NB4 (cell line): ENCODE measurements at regions not wholly inside any gene's neighbourhood (a gene's known extent, or its start where the extent isn't known, plus 50 kb on each side); places are given as distances from the start of the nearest gene placed in this dataset.

ENCODE experiments used
- DNase-seq: peaks from one replicate; pipeline ENCODE4 v3.0.0; 2010; ENCODE audit warnings: low read depth
- H3K4me3 ChIP-seq: one replicate; pipeline ENCODE4 v1.5.1; 2011; ENCODE audit warnings: mild to moderate bottlenecking, low read depth, low read length, moderate library complexity
- MYC ChIP-seq: IDR thresholded peaks from 2 replicates; pipeline ENCODE4 v1.6.1; 2011; ENCODE audit warnings: low read depth, low read length
- POLR2A ChIP-seq: IDR thresholded peaks from 2 replicates; pipeline ENCODE4 v1.6.1; 2011; ENCODE audit warnings: mild to moderate bottlenecking; ENCODE audit not compliant: insufficient read length; ENCODE audit errors: extremely low read depth
- TF ChIP-seq, protein P1 (sequence below): IDR thresholded peaks from 2 replicates; pipeline ENCODE4 v1.6.1; 2011; ENCODE audit warnings: low read depth, low read length
- TF ChIP-seq, protein P2 (sequence below): IDR thresholded peaks from one replicate; pipeline ENCODE4 v1.5.1; 2012; ENCODE audit warnings: low read depth, low read length

DNA sequence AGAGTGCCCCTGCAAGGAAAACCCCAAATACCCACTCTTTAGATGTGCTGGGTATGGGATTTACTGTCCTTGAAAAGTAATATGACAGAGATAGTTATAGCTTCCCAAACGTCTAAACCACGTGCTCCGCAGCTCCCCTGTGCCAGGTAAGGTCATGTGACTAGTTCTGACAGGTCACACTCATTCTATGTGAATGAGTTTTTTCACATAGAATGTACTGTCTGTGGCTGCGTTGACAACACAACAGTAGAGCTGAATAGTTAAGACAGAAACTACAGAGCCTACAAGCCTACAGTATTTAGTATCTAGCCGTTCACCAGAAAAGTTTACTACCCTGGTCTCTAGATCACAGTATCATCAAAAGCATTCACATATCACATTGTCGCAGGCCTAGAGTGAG, 236.2 kb downstream of the ETS1 start:
- DNase-seq: no peak
- TF ChIP-seq POLR2A (no peak), MYC (no peak)
- TF ChIP-seq, protein P1, sequence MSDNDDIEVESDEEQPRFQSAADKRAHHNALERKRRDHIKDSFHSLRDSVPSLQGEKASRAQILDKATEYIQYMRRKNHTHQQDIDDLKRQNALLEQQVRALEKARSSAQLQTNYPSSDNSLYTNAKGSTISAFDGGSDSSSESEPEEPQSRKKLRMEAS: no peak
- TF ChIP-seq, protein P2, sequence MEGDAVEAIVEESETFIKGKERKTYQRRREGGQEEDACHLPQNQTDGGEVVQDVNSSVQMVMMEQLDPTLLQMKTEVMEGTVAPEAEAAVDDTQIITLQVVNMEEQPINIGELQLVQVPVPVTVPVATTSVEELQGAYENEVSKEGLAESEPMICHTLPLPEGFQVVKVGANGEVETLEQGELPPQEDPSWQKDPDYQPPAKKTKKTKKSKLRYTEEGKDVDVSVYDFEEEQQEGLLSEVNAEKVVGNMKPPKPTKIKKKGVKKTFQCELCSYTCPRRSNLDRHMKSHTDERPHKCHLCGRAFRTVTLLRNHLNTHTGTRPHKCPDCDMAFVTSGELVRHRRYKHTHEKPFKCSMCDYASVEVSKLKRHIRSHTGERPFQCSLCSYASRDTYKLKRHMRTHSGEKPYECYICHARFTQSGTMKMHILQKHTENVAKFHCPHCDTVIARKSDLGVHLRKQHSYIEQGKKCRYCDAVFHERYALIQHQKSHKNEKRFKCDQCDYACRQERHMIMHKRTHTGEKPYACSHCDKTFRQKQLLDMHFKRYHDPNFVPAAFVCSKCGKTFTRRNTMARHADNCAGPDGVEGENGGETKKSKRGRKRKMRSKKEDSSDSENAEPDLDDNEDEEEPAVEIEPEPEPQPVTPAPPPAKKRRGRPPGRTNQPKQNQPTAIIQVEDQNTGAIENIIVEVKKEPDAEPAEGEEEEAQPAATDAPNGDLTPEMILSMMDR: no peak
- no peak overlapping the region for H3K4me3 ChIP-seq

DNA sequence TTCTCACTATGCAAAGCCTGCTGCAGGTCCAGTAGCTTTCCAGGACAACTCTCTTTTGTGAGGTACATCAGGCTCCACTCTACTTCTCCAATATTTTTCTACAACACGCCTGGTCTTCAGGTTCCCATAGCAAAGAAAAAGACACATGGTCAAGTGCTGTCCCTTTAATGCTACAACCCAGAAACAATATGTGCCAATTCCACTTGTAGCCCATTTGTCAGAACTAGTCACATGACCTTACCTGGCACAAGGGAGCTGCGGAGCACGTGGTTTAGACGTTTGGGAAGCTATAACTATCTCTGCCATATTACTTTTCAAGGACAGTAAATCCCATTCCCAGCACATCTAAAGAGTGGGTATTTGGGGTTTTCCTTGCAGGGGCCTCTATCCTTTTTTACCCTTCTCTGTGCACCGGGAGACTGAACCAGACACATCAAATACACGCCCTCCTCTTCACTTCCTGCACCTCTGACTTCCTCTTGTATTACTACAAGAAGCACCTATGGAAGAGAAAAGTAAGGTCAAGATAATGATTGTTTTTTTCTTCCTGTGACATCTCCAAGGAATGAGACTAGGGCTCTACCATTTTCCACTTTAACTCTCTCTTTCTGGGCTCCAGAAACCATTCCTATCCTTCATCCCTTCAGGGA, 237.6 kb downstream of the ETS1 start:
- DNase-seq: no peak
- TF ChIP-seq POLR2A (no peak), MYC (no peak)
- TF ChIP-seq, protein P2: no peak
- TF ChIP-seq, protein P1: no peak
- H3K4me3 ChIP-seq: no peak overlapping the region

DNA sequence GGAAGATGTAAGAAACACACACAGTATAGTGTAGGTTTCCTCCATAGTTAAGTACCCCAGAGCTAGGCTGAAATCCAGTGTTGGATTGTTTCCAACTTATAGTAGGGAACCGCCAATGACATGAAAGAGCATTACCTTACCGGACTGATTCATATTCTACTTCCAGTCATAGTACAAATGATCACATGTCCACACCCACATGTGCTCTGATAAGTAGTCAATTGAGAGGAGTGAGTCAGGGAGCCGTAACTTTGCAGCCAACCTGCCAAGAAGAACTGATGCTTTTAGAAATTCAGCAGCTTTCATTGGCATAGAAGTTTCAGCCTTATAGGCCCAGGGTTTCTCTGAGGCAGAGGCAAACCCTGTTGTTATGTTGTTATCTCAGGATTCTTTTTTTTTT, 240.6 kb downstream of the ETS1 start:
- TF ChIP-seq POLR2A (no peak), MYC (no peak)
- TF ChIP-seq, protein P2: no peak
- TF ChIP-seq, protein P1: no peak
- DNase-seq: no peak

DNA sequence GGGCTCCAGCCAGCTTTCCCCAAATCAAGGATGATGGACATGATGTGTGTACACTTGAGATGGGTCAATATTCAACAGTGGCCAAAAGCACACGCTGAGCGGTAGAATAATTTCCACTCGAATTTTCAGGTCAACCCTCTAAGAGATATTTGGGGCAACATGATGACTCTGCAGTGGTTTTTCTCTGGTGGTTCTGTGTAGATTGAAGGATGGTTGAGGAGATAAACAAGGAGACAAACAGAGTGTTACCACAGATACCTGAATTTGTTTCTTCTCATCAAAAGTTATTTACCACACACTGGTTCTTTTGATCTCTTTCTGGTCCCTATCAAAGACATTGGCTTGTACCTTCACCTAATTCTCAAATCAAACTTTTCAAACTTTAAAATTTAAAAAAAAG, 242.0 kb downstream of the ETS1 start:
- DNase-seq: no peak
- TF ChIP-seq, protein P1: no peak
- TF ChIP-seq POLR2A: no peak
- TF ChIP-seq, protein P2: no peak
- TF ChIP-seq MYC: no peak
- H3K4me3 ChIP-seq: no peak overlapping the region

More for the DNA sequence above, 240.6 kb downstream of the ETS1 start:
- H3K4me3 ChIP-seq: no peak overlapping the region

DNA sequence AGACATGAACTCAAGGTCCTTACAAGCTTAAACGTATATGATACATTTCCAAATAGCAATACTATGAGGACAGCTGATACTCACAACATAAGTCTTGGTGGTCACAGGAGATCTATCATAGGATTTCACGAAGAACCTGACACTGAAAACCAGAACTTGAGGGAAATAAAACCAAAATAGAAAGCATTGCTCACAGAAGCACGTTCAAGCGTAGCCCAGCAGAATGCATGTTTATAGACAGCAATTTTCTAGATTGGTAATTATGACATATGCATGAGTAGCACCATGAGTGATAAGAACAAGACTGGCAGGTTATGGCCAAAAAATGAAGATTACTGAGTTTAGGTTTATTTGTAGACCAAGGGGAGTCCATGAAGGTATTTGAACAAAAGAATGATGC, 243.5 kb downstream of the ETS1 start:
- no peak for TF ChIP-seq MYC
- TF ChIP-seq, protein P1: no peak
- TF ChIP-seq, protein P2: no peak
- TF ChIP-seq POLR2A: no peak
- no peak for DNase-seq
- no peak overlapping the region for H3K4me3 ChIP-seq
